ENCODE measurements at regions not wholly inside any gene's neighbourhood (a gene's known extent, or its start where the extent isn't known, plus 50 kb on each side); places are given as distances from the start of the nearest gene placed in this dataset.
"Not testable (repeated sequence)": the region's sequence is repeated elsewhere in the genome, so short reads cannot be mapped to it uniquely, and the experiment has no call there.

DNA sequence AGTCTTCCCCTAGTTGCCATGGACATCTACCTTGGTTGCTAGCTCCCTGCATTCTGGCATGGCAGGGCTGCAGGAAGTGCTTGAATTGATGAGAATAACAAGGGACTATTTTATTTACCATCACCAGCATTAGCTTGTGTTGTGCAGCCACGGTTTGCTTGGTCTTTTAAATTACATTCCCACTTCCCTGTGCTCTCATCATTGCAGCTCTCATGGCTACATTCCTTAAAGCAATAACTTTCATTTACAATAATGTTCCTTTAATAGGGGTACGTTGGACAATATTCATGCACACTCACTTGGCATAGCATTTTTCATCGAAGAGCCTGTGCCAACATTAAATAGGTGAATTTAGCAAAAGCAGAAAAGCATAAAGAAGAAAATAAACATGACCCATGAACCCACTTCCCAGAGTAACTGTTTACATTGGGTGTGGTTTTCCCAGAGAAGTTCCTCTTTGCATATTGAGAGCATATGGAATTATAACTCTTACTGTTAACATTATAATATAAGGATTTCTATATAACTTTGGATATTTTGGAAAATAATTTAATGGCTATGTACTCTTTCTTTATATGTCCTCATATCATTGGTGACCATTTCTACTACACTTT is 113.2 kb upstream of the VWC2 start:
- H3K9me3 Mint-ChIP-seq: peaks cover 5% of the 10 kb centered on the region
- TF ChIP-seq, protein P1, sequence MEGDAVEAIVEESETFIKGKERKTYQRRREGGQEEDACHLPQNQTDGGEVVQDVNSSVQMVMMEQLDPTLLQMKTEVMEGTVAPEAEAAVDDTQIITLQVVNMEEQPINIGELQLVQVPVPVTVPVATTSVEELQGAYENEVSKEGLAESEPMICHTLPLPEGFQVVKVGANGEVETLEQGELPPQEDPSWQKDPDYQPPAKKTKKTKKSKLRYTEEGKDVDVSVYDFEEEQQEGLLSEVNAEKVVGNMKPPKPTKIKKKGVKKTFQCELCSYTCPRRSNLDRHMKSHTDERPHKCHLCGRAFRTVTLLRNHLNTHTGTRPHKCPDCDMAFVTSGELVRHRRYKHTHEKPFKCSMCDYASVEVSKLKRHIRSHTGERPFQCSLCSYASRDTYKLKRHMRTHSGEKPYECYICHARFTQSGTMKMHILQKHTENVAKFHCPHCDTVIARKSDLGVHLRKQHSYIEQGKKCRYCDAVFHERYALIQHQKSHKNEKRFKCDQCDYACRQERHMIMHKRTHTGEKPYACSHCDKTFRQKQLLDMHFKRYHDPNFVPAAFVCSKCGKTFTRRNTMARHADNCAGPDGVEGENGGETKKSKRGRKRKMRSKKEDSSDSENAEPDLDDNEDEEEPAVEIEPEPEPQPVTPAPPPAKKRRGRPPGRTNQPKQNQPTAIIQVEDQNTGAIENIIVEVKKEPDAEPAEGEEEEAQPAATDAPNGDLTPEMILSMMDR (conservative IDR thresholded peaks at IDR 0.05): no peak
- H3K36me3 ChIP-seq (ENCODE audit: control insufficient read depth, insufficient read depth, low read length): no peaks in the 10 kb centered on the region
- no peak overlapping the region for H3K27ac ChIP-seq (ENCODE audit: low read depth, low read length)
- no peaks in the 10 kb centered on the region for H3K9me3 ChIP-seq (ENCODE audit: control insufficient read depth, low read length)
- no peaks in the 10 kb centered on the region for H3K27me3 ChIP-seq (ENCODE audit: control insufficient read depth, insufficient read depth, low read length, poor library complexity, severe bottlenecking)
- 86 to 89% methylated on average over 1 to 3 of the region's 3 CpGs for WGBS, 2 experiments (ENCODE audit: insufficient coverage in 1 of 2, insufficient read length in 1 of 2)
- no peak overlapping the region for H3K4me3 ChIP-seq (ENCODE audit: low read length)
- H3K4me1 Mint-ChIP-seq: no peaks in the 10 kb centered on the region
- DNase-seq: no peak
- H3K27me3 Mint-ChIP-seq (ENCODE audit: insufficient read depth): no peaks in the 10 kb centered on the region
- H3K9ac ChIP-seq (ENCODE audit: extremely low read depth, low read length, poor library complexity, severe bottlenecking): no peak overlapping the region
- no peaks in the 10 kb centered on the region for H3K36me3 Mint-ChIP-seq (ENCODE audit: low read depth)
- H3K4me1 ChIP-seq (ENCODE audit: control insufficient read depth, insufficient read depth, low read length): no peaks in the 10 kb centered on the region
- H3K27ac Mint-ChIP-seq: no peak overlapping the region
- H3K4me3 Mint-ChIP-seq: no peak overlapping the region

DNA sequence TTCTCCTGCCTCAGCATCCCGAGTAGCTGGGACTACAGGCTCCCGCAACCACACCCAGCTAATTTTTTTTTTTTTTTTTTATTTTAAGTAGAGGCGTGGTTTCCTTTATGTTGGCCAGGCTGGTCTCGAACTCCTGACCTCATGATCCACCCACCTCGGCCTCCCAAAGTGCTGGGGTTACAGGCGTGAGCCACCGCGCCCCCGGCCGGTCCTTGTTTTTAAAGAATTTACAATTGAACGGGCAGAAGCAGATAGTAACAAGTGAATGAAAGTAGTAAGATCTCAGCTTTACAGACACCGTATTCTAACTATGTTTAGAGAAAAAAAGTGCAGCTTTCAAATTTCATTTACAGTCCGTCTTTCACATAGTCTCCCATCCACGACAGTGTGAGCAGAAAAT is 112.5 kb upstream of the VWC2 start:
- Histone ChIP-seq H3K36me3 (ENCODE audit: control insufficient read depth, insufficient read depth, low read length) (no peaks in the 10 kb centered on the region), H3K9ac (ENCODE audit: extremely low read depth, low read length, poor library complexity, severe bottlenecking) (no peak overlapping the region), H3K4me3 (ENCODE audit: low read length) (no peak overlapping the region), H3K27ac (ENCODE audit: low read depth, low read length) (no peak overlapping the region), H3K9me3 (ENCODE audit: control insufficient read depth, low read length) (no peaks in the 10 kb centered on the region), H3K4me1 (ENCODE audit: control insufficient read depth, insufficient read depth, low read length) (no peaks in the 10 kb centered on the region), H3K27me3 (ENCODE audit: control insufficient read depth, insufficient read depth, low read length, poor library complexity, severe bottlenecking) (no peaks in the 10 kb centered on the region)
- Mint-ChIP-seq H3K4me1 (peaks cover 5% of the 10 kb centered on the region), H3K36me3 (ENCODE audit: low read depth) (no peaks in the 10 kb centered on the region), H3K9me3 (peaks cover 12% of the 10 kb centered on the region), H3K27ac (no peak overlapping the region), H3K27me3 (ENCODE audit: insufficient read depth) (no peaks in the 10 kb centered on the region), H3K4me3 (no peak overlapping the region)
- WGBS, 2 experiments (ENCODE audit: insufficient coverage in 1 of 2, insufficient read length in 1 of 2): 94 to 96% methylated on average over 4 to 13 of the region's 14 CpGs
- TF ChIP-seq, protein P1 (conservative IDR thresholded peaks at IDR 0.05): no peak
- DNase-seq: no peak

DNA sequence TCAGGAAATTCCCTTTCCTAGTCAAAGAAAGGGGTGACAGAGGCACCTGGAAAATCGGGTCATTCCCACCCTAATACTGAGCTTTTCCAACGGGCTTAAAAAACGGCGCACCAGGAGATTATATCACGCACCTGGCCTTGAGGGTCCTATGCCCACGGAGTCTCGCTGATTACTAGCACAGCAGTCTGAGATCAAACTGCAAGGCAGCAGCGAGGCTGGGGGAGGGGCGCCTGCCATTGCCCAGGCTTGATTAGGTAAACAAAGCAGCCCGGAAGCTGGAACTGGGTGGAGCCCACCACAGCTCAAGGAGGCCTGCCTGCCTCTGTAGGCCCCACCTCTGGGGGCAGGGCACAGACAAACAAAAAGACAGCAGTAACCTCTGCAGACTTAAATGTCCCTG is 107.5 kb upstream of the VWC2 start:
- H3K27ac Mint-ChIP-seq: peak overlapping the region; percentile 63

DNA sequence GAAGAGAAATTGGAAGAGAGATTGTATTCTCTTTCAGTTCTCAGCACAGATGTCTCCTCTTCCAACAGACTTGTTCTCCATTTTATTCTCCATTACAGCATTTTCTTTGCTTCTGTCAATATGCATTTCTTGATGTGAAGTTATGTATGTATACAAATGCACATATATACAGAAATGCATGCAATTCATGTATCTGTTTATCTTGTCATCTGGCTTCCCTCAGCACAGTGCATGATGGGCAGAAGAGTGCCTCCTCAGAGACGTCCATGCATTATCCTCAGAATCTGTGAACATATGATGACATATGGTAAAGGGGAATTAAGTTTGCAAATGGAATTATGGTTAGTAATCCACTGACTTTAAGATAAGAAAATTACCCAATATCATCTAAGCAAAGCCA is 106.7 kb upstream of the VWC2 start:
- Histone ChIP-seq H3K36me3 (ENCODE audit: control insufficient read depth, insufficient read depth, low read length) (no peaks in the 10 kb centered on the region), H3K27ac (ENCODE audit: low read depth, low read length) (no peak overlapping the region), H3K9me3 (ENCODE audit: control insufficient read depth, low read length) (no peaks in the 10 kb centered on the region), H3K27me3 (ENCODE audit: control insufficient read depth, insufficient read depth, low read length, poor library complexity, severe bottlenecking) (no peaks in the 10 kb centered on the region), H3K9ac (ENCODE audit: extremely low read depth, low read length, poor library complexity, severe bottlenecking) (no peak overlapping the region), H3K4me3 (ENCODE audit: low read length) (no peak overlapping the region), H3K4me1 (ENCODE audit: control insufficient read depth, insufficient read depth, low read length) (peaks cover 5% of the 10 kb centered on the region)
- Mint-ChIP-seq H3K27ac (no peak overlapping the region), H3K4me3 (no peak overlapping the region), H3K36me3 (ENCODE audit: low read depth) (no peaks in the 10 kb centered on the region), H3K4me1 (peaks cover 32% of the 10 kb centered on the region), H3K27me3 (ENCODE audit: insufficient read depth) (no peaks in the 10 kb centered on the region), H3K9me3 (peaks cover 12% of the 10 kb centered on the region)
- WGBS, 2 experiments (ENCODE audit: insufficient coverage in 1 of 2, insufficient read length in 1 of 2): 95% methylated on average over 1 of the region's 1 CpG; no CpG with 5 or more reads in 1 of the 2 experiments
- DNase-seq: no peak
- TF ChIP-seq, protein P1 (conservative IDR thresholded peaks at IDR 0.05): no peak

More for the DNA sequence above, 107.5 kb upstream of the VWC2 start:
- H3K9ac ChIP-seq (ENCODE audit: extremely low read depth, low read length, poor library complexity, severe bottlenecking); H3K4me3 ChIP-seq (ENCODE audit: low read length); H3K9me3 ChIP-seq (ENCODE audit: control insufficient read depth, low read length); H3K36me3 ChIP-seq (ENCODE audit: control insufficient read depth, insufficient read depth, low read length); H3K36me3 Mint-ChIP-seq (ENCODE audit: low read depth); H3K27me3 ChIP-seq (ENCODE audit: control insufficient read depth, insufficient read depth, low read length, poor library complexity, severe bottlenecking); H3K27ac ChIP-seq (ENCODE audit: low read depth, low read length); DNase-seq; H3K27me3 Mint-ChIP-seq (ENCODE audit: insufficient read depth); H3K4me1 ChIP-seq (ENCODE audit: control insufficient read depth, insufficient read depth, low read length): not testable (repeated sequence)
- peak overlapping the region; percentile 35 for H3K4me3 Mint-ChIP-seq
- peaks cover 12% of the 10 kb centered on the region for H3K9me3 Mint-ChIP-seq
- peaks cover 32% of the 10 kb centered on the region for H3K4me1 Mint-ChIP-seq
- WGBS, 2 experiments (ENCODE audit: insufficient coverage in 1 of 2, insufficient read length in 1 of 2): 61 to 76% methylated on average over 6 to 10 of the region's 10 CpGs
